ENCODE measurements at regions not wholly inside any gene's neighbourhood (a gene's known extent, or its start where the extent isn't known, plus 50 kb on each side); places are given as distances from the start of the nearest gene placed in this dataset.

- Histone ChIP-seq H3K27me3 (peaks cover 0 to 52% of the 10 kb centered on the region in 2 donors), H3K36me3 (no peaks in the 10 kb centered on the region), H3K9me3 (peaks cover 0 to 9% of the 10 kb centered on the region in 2 donors), H3K27ac (no peak overlapping the region), H3K4me1 (no peaks in the 10 kb centered on the region), H3K4me3 (no peak overlapping the region)
- TF ChIP-seq CTCF (IDR thresholded peaks at IDR 0.05) (no peak), POLR2AphosphoS5 (IDR thresholded peaks at IDR 0.05) (no peak)
- intact Hi-C loops (cut with DNase I; ENCODE audit: low total_unique reads): no loop called here
- peak in 1 of 2 donors; percentile 30 for DNase-seq (ENCODE audit: low spot score in 2 of 2)
Observed at GRCh38 chr14:96626121-96626768, 124.1 kb downstream of the PAPOLA start.

GRCh38 chr14:96626916-96627315 is 124.7 kb downstream of the PAPOLA start:
- Histone ChIP-seq H3K4me1 (no peaks in the 10 kb centered on the region), H3K9me3 (peaks cover 0 to 9% of the 10 kb centered on the region in 2 donors), H3K27me3 (peaks cover 0 to 52% of the 10 kb centered on the region in 2 donors), H3K36me3 (no peaks in the 10 kb centered on the region), H3K27ac (no peak overlapping the region), H3K4me3 (no peak overlapping the region)
- intact Hi-C loops (cut with DNase I; ENCODE audit: low total_unique reads): no loop called here
- TF ChIP-seq POLR2A (IDR thresholded peaks at IDR 0.05): no peak
- TF ChIP-seq POLR2AphosphoS5 (IDR thresholded peaks at IDR 0.05): no peak
- no peak for TF ChIP-seq CTCF (IDR thresholded peaks at IDR 0.05)
- DNase-seq (ENCODE audit: low spot score in 2 of 2): no peak

- Histone ChIP-seq H3K27me3 (peaks cover 0 to 47% of the 10 kb centered on the region in 2 donors), H3K9me3 (peaks cover 0 to 9% of the 10 kb centered on the region in 2 donors), H3K36me3 (no peaks in the 10 kb centered on the region), H3K4me3 (no peak overlapping the region), H3K4me1 (no peaks in the 10 kb centered on the region), H3K27ac (no peak overlapping the region)
- intact Hi-C loops (cut with DNase I; ENCODE audit: low total_unique reads): no loop called here
- TF ChIP-seq CTCF (IDR thresholded peaks at IDR 0.05) (no peak), POLR2AphosphoS5 (IDR thresholded peaks at IDR 0.05) (no peak), POLR2A (IDR thresholded peaks at IDR 0.05) (no peak)
- DNase-seq (ENCODE audit: low spot score in 2 of 2): no peak
Observed at GRCh38 chr14:96627386-96627785, 125.2 kb downstream of the PAPOLA start.

GRCh38 chr14:96627811-96628775 is 125.9 kb downstream of the PAPOLA start:
- H3K27me3 ChIP-seq: peaks cover 0 to 41% of the 10 kb centered on the region in 2 donors

More at GRCh38 chr14:96627811-96628775, 125.9 kb downstream of the PAPOLA start:
- H3K9me3 ChIP-seq: peaks cover 0 to 9% of the 10 kb centered on the region in 2 donors
- no peaks in the 10 kb centered on the region for H3K36me3 ChIP-seq
- intact Hi-C loops (cut with DNase I; ENCODE audit: low total_unique reads): no loop called here
- no peak for DNase-seq (ENCODE audit: low spot score in 2 of 2)
- no peak overlapping the region for H3K4me3 ChIP-seq
- H3K27ac ChIP-seq: no peak overlapping the region
- H3K4me1 ChIP-seq: no peaks in the 10 kb centered on the region
- no peak for TF ChIP-seq POLR2A (IDR thresholded peaks at IDR 0.05)
- TF ChIP-seq POLR2AphosphoS5 (IDR thresholded peaks at IDR 0.05): no peak
- TF ChIP-seq CTCF (IDR thresholded peaks at IDR 0.05): no peak
